ENCODE measurements at regions not wholly inside any gene's neighbourhood (a gene's known extent, or its start where the extent isn't known, plus 50 kb on each side); places are given as distances from the start of the nearest gene placed in this dataset.

- Mint-ChIP-seq H3K27ac (no peak overlapping the region), H3K36me3 (no peaks in the 10 kb centered on the region), H3K4me1 (no peaks in the 10 kb centered on the region), H3K27me3 (no peaks in the 10 kb centered on the region), H3K4me3 (no peak overlapping the region), H3K9me3 (peaks cover 5% of the 10 kb centered on the region)
- POLR2A ChIA-PET: no interaction called here
- no peak for ATAC-seq (ENCODE audit: low read depth)
- DNase-seq: no peak
Measured at GRCh38 chr14:27485193-27485592, 887.4 kb upstream of the NOVA1 start.

DNA sequence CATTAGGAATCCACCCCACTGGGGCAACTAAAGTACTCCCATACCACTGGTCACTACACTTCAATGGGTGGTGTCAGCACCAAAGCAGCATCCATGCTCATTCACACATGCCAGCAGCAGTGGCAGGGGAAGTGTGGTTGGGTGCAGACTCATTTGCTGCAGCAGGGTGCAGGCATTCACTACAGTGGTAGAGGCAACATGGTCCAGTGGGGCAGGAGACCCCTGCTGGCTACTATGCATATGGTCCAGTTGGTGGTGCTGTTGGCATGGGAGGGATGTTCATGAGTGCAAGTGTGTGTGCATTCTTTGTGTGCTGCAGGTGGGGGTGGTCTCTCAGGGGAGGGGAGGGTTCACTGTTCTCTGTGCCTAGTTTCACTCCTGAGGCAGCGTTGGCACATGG lies 908.4 kb upstream of the NOVA1 start:
- Mint-ChIP-seq H3K9me3 (peaks cover 35% of the 10 kb centered on the region), H3K36me3 (no peaks in the 10 kb centered on the region), H3K4me1 (no peaks in the 10 kb centered on the region), H3K27me3 (no peaks in the 10 kb centered on the region), H3K4me3 (no peak overlapping the region), H3K27ac (no peak overlapping the region)
- no peak for DNase-seq
- POLR2A ChIA-PET: no interaction called here
- ATAC-seq (ENCODE audit: low read depth): no peak

DNA sequence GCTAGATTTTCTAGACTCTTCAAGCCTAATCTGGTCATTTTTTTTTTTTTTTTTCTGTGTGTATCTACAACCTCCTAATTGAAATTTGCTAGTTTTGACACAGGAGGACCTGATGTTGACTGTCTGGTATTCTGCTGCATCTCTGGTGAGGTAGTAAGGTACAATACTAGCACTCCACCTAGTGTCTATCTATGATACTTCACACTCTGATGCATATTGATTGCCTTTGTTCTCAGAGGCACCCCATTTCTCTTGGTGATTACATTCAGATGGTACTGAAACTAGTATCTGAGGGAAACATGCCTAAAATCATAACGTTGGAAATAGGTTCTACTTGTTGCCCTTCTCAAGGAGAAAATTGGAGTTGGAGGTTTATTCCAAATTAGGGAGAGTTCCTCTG lies 930.5 kb upstream of the NOVA1 start:
- no peak for ATAC-seq (ENCODE audit: low read depth)
- no peaks in the 10 kb centered on the region for H3K36me3 Mint-ChIP-seq
- no peaks in the 10 kb centered on the region for H3K4me1 Mint-ChIP-seq
- no peak overlapping the region for H3K4me3 Mint-ChIP-seq
- peaks cover 9% of the 10 kb centered on the region for H3K9me3 Mint-ChIP-seq
- H3K27me3 Mint-ChIP-seq: no peaks in the 10 kb centered on the region
- POLR2A ChIA-PET: no interaction called here
- H3K27ac Mint-ChIP-seq: no peak overlapping the region
- no peak for DNase-seq

GRCh38 chr14:27536748-27537147 lies 938.9 kb upstream of the NOVA1 start:
- H3K27me3 Mint-ChIP-seq: no peaks in the 10 kb centered on the region

GRCh38 chr14:27546111-27546510 lies 948.3 kb upstream of the NOVA1 start:
- DNase-seq (no peak), ATAC-seq (ENCODE audit: low read depth) (no peak)
- Mint-ChIP-seq H3K27me3 (no peaks in the 10 kb centered on the region), H3K36me3 (no peaks in the 10 kb centered on the region), H3K4me3 (no peak overlapping the region), H3K27ac (no peak overlapping the region), H3K4me1 (no peaks in the 10 kb centered on the region), H3K9me3 (peaks cover 10% of the 10 kb centered on the region)
- POLR2A ChIA-PET: no interaction called here

More at GRCh38 chr14:27536748-27537147, 938.9 kb upstream of the NOVA1 start:
- Mint-ChIP-seq H3K4me3 (no peak overlapping the region), H3K36me3 (no peaks in the 10 kb centered on the region), H3K27ac (no peak overlapping the region), H3K4me1 (no peaks in the 10 kb centered on the region), H3K9me3 (peaks cover 4% of the 10 kb centered on the region)
- POLR2A ChIA-PET: no interaction called here
- DNase-seq (no peak), ATAC-seq (ENCODE audit: low read depth) (no peak)

GRCh38 chr14:27553790-27554189 lies 956.0 kb upstream of the NOVA1 start:
- no peaks in the 10 kb centered on the region for H3K27me3 Mint-ChIP-seq
- no peaks in the 10 kb centered on the region for H3K36me3 Mint-ChIP-seq
- DNase-seq: no peak
- H3K4me1 Mint-ChIP-seq: no peaks in the 10 kb centered on the region
- no peak overlapping the region for H3K27ac Mint-ChIP-seq
- no peak overlapping the region for H3K4me3 Mint-ChIP-seq
- no peak for ATAC-seq (ENCODE audit: low read depth)
- POLR2A ChIA-PET: no interaction called here
- no peaks in the 10 kb centered on the region for H3K9me3 Mint-ChIP-seq

GRCh38 chr14:27557445-27557844 lies 959.6 kb upstream of the NOVA1 start:
- H3K4me3 Mint-ChIP-seq: no peak overlapping the region

DNA sequence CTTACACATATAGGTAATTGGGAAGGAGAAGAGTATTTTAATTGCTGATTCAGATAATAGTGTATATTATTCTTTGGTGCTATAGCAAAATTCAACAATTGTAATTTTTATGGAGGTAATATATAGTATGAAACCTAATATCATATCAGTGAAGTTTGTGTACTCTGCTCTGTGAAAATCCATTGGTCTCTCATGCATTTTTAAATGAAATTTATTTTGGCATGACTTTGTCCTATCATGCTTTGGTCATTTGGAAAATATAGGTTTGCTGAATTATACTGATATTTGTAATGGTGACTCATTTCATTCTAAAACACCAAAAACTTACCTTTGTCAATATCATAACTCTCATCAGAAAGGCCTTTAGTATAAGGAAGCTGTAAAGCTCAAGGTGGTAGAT lies 962.0 kb upstream of the NOVA1 start:
- Mint-ChIP-seq H3K27ac (no peak overlapping the region), H3K27me3 (no peaks in the 10 kb centered on the region), H3K36me3 (no peaks in the 10 kb centered on the region), H3K4me1 (no peaks in the 10 kb centered on the region), H3K4me3 (no peak overlapping the region), H3K9me3 (no peaks in the 10 kb centered on the region)
- DNase-seq (no peak), ATAC-seq (ENCODE audit: low read depth) (no peak)
- POLR2A ChIA-PET: no interaction called here

More at GRCh38 chr14:27557445-27557844, 959.6 kb upstream of the NOVA1 start:
- Mint-ChIP-seq H3K27ac (no peak overlapping the region), H3K27me3 (no peaks in the 10 kb centered on the region), H3K4me1 (no peaks in the 10 kb centered on the region), H3K36me3 (no peaks in the 10 kb centered on the region), H3K9me3 (no peaks in the 10 kb centered on the region)
- POLR2A ChIA-PET: no interaction called here
- no peak for DNase-seq
- ATAC-seq (ENCODE audit: low read depth): no peak

- POLR2A ChIA-PET: no interaction called here
- ATAC-seq (ENCODE audit: low read depth) (no peak), DNase-seq (no peak)
- Mint-ChIP-seq H3K27ac (no peak overlapping the region), H3K4me3 (no peak overlapping the region), H3K27me3 (no peaks in the 10 kb centered on the region), H3K9me3 (peaks cover 1% of the 10 kb centered on the region), H3K36me3 (no peaks in the 10 kb centered on the region), H3K4me1 (no peaks in the 10 kb centered on the region)
Measured at GRCh38 chr14:27566843-27567382, 969.1 kb upstream of the NOVA1 start.

- H3K36me3 Mint-ChIP-seq: no peaks in the 10 kb centered on the region
- H3K27ac Mint-ChIP-seq: no peak overlapping the region
- no peaks in the 10 kb centered on the region for H3K4me1 Mint-ChIP-seq
- POLR2A ChIA-PET: no interaction called here
- H3K4me3 Mint-ChIP-seq: no peak overlapping the region
- H3K9me3 Mint-ChIP-seq: peaks cover 11% of the 10 kb centered on the region
- no peak for DNase-seq
- ATAC-seq (ENCODE audit: low read depth): no peak
- H3K27me3 Mint-ChIP-seq: no peaks in the 10 kb centered on the region
Measured at GRCh38 chr14:27573018-27573417, 975.2 kb upstream of the NOVA1 start.

GRCh38 chr14:27587103-27587502 lies 989.3 kb upstream of the NOVA1 start:
- no peaks in the 10 kb centered on the region for H3K27me3 Mint-ChIP-seq
- no peak overlapping the region for H3K4me3 Mint-ChIP-seq
- no peak for DNase-seq
- peaks cover 4% of the 10 kb centered on the region for H3K9me3 Mint-ChIP-seq
- no peaks in the 10 kb centered on the region for H3K4me1 Mint-ChIP-seq
- ATAC-seq (ENCODE audit: low read depth): no peak
- no peaks in the 10 kb centered on the region for H3K36me3 Mint-ChIP-seq
- no peak overlapping the region for H3K27ac Mint-ChIP-seq
- POLR2A ChIA-PET: no interaction called here

DNA sequence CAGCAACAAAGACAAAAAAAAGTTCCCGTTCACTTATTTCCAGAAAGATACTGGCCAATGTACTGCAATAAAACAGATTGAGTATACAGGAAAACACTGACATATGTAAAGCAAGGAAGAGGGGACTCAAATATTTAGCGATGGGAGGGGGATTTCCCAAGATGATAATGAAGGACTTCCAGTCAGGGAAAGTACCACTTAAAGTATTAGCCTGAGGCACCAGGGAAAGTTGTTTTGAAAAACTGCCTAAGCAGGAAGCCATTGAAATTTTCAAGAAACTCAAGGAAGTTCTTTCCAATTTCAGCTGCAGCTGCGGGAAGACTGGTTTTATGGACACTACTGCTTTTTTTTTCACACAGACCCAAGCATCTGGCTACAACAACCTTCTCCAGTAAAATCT lies 1007.4 kb upstream of the NOVA1 start:
- Mint-ChIP-seq H3K4me1 (no peaks in the 10 kb centered on the region), H3K36me3 (no peaks in the 10 kb centered on the region), H3K9me3 (peaks cover 8% of the 10 kb centered on the region), H3K27ac (no peak overlapping the region), H3K27me3 (no peaks in the 10 kb centered on the region), H3K4me3 (no peak overlapping the region)
- DNase-seq (no peak), ATAC-seq (ENCODE audit: low read depth) (no peak)
- POLR2A ChIA-PET: no interaction called here

DNA sequence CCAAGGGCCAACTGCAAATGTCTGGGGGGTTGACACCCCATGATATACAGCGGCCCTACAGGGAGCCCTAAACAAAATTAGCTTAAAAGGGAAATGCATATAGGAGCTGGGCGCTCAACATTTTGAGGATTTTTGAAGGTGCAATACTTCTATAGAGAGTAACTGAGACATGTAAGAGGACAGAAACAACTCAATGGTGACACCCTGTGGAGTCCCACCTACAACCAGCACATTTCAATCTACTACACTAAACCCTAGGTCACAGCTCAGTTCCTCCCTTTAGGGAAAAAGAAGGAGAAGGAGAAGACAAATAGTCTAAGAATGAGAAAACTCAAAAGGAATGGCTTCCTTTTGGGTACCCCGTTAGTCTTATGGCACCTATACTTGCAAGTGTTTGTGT lies 1010.5 kb upstream of the NOVA1 start:
- Mint-ChIP-seq H3K9me3 (peaks cover 6% of the 10 kb centered on the region), H3K36me3 (no peaks in the 10 kb centered on the region), H3K4me1 (no peaks in the 10 kb centered on the region), H3K27ac (no peak overlapping the region), H3K27me3 (no peaks in the 10 kb centered on the region), H3K4me3 (no peak overlapping the region)
- ATAC-seq (ENCODE audit: low read depth) (no peak), DNase-seq (no peak)
- POLR2A ChIA-PET: no interaction called here

- Mint-ChIP-seq H3K27ac (no peak overlapping the region), H3K4me3 (no peak overlapping the region), H3K4me1 (no peaks in the 10 kb centered on the region), H3K9me3 (peaks cover 7% of the 10 kb centered on the region), H3K27me3 (no peaks in the 10 kb centered on the region), H3K36me3 (no peaks in the 10 kb centered on the region)
- POLR2A ChIA-PET: no interaction called here
- ATAC-seq (ENCODE audit: low read depth) (no peak), DNase-seq (no peak)
Measured at GRCh38 chr14:27612121-27612520, 1014.3 kb upstream of the NOVA1 start.

GRCh38 chr14:27613102-27613501 lies 1015.3 kb upstream of the NOVA1 start:
- no peaks in the 10 kb centered on the region for H3K36me3 Mint-ChIP-seq

More at GRCh38 chr14:27613102-27613501, 1015.3 kb upstream of the NOVA1 start:
- Mint-ChIP-seq H3K27me3 (no peaks in the 10 kb centered on the region), H3K27ac (no peak overlapping the region), H3K4me1 (no peaks in the 10 kb centered on the region), H3K4me3 (no peak overlapping the region), H3K9me3 (peaks cover 5% of the 10 kb centered on the region)
- no peak for DNase-seq
- POLR2A ChIA-PET: no interaction called here
- ATAC-seq (ENCODE audit: low read depth): no peak
